ENCODE measurements at regions not wholly inside any gene's neighbourhood (a gene's known extent, or its start where the extent isn't known, plus 50 kb on each side); places are given as distances from the start of the nearest gene placed in this dataset.

DNA sequence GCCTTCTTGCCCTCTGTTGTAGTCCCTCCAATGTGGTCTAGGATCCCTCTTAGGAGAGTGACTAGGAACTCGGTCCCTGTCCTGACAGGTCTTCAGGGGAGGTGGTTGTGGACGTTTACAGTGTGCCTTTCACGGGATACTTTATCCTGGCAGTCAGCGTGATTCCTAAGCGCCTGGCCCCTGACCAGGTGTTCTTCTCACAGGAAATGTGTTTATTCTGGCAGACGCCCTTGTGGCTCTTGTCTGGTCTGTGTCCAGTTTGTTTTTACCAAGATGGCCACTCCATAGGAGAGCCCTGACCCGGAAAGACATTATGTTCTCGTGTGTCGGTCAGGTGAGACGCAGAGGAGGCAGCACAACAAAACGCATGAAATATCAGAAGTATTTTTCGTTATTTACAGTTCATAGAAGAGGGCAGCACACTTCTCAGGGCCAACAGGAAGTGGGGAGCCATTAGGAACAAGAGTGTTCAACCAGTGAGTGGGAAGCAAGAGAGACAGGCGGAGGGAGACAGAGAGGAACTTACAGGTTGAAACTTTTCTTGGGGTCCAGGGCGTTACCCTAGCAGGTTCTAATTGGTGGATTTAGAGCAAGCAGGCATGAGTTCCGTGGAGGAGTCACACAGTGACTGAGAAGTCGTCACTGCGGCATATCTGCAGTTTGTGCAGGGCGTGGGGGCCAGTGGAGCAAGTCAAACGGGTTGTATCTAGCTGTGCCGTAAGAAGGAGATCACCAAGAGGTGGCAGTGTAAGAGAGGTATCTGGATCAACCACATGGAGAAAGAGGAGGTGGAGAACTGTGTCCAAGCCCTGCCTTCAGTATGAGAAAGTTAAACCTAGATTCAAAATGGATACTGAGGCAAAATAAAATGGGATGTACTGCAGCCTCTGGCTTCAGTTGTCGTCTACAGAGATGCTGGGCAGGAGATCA lies 412.9 kb downstream of the ZSWIM6 start:
- no peak for DNase-seq

DNA sequence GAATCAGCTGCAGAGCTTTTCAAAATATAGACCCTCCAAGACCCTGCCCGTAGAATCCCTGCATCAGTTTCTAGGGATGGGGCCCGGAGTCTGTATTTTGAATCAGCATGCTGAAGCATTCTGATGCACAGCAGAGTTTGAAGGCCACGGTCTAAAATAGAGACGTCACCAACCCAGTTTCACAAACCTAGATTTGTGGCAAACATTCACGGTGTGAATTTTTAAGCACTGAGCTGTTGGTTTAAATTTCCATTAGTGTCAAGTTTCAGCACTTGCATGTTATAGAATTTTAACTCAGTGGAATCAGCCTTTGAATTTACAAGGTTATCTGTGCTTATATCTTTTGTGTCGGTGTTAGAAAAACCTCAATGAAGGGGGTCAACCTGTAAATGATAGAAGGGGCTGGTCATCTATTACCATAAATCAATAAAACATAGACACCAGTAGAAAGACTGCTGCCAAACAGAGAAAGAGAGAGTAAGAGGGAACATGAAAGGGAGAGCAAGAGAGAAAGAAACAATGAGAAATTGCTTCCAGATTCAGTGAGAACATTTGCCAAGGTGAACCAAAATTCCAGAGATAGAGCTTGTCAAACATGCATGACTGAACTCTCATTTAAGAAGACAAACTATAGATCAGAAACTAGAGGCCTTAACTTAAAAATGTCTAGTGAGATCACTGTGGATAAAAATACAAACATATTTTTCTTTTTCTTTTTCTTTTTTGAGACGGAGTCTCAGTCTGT lies 414.9 kb downstream of the ZSWIM6 start:
- no peak for DNase-seq

DNA sequence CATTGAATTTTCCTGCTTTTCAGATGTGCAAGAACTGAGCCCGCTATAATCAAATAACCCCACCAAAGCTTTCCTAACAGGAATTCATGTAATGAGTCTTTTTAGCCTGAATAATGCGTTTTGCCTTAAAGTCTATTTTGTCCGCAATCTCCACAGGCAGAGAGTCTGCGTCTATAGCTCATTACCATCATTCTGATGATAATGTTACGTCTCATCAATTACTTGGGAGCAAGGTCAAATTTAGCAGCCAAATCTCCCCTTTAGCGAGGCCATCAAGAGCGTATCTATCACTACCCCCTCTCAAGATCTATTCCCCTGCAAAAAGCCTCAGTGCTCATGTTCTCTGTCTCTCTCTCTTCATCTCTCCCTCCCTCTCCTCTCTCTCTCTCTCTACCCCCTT lies 416.1 kb downstream of the ZSWIM6 start:
- DNase-seq: no peak

DNA sequence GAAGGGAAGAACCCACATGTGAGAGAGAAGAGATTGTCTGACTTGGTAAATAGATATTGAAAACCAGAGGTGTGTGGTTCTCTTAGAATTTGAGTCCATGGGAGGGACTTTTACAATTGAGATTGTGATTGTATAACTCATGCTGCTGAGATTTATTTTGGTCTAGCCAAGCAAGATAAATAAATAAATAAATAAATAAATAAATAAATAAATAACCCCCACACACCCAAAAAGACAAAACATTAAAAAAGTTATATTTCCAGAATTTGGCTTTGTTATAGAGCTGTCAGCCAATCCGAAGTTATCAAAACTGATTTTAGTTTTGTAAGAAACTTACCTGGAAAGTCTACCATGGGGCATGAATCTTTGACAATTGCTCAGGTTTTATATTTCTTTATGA lies 416.6 kb downstream of the ZSWIM6 start:
- no peak for DNase-seq

DNA sequence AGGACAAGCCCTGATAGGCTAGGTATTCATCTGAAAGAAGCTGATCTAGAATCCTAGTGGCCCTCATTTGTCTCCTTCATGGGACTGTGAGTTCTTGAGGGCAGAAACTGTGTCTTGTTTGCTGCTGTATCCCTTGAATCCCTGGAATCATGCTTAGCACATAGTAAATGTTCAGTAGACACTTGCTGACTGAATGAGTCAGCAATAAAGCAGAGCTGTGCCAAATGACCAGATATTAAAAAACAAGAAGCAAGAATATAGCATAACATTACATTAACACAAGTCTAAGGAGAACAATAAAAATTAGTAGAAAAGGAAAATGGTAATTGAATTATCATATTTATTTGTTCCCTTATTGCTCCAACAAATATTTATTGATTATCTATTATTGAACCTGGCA lies 420.5 kb downstream of the ZSWIM6 start:
- no peak for DNase-seq

DNA sequence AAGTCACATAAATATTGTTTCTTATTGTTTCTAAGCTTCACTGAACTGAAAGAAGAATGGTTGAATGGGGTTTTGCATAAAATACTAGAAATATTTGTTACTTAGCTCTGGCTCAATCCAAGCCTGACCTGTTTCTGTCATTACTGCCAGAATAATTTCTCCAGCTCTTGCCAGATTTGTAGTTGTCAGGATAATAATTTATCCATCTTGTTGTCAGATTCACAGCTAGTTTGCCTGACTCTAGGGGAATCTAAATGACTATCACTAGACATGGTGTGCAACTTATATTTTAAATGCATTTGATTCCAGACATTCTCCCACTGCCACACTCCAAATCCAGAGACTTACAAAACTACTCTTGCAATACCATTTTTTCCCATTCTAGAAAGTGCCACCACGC lies 422.7 kb downstream of the ZSWIM6 start:
- DNase-seq: no peak

DNA sequence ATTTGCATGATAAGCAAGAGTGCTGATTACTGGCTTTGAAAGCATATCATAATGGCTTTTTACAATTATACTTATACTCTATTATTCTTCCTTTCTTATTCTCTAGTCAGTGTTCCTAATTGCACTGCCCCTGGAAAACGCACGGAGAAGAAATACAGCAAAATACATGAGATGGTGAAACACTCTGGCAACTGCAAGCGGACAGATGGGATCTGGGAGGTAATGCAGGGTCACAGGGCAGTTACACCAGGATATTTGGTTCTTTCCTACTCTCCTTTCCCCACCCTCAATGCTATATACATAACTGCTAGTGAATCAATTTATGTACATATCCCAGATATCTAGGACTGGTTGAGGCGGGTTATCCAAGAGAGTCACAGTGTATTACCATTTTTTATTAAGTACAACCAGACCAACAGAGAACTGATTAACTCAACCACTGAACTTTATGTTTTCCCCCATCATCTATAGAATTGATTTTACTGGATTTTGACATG lies 423.7 kb downstream of the ZSWIM6 start:
- DNase-seq: no peak

DNA sequence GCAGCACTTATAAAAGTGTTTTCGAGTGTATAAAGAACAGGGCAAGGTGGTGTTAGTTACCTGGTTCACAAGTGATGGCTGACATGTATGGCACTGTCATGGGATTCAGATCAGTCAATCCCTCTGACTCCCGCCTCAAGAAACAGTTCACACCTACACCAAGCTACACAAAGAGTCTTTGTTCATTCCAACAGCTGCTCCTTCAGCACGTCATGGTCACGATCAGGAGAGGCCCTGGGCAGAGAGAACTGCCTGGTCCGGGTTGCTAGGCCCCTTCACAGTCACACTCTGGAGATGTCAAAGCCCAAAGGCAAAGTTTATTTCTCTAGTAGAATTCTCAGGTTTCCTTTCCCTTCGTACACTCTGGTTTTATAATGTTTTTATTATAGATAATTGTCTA lies 426.7 kb downstream of the ZSWIM6 start:
- no peak for DNase-seq

DNA sequence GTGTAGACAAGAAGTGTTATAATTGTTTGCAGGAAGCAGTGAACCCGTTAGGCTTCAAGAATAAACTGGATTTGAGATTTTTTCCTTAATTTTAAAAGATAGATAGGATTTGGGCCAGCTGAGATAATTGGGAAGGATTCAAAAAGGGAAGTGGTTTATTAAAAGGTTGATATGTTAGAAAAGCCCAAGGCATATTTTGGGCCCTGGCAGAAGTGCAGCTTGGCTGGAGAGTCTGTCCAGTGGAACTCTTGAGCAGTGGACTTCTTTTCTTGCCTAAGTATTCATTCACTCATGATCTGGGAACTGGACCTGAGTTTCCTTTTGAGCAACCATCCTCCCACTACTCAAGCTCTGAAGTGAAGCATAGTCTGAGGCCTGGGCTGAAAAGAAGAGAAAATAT lies 433.4 kb downstream of the ZSWIM6 start:
- DNase-seq: no peak

DNA sequence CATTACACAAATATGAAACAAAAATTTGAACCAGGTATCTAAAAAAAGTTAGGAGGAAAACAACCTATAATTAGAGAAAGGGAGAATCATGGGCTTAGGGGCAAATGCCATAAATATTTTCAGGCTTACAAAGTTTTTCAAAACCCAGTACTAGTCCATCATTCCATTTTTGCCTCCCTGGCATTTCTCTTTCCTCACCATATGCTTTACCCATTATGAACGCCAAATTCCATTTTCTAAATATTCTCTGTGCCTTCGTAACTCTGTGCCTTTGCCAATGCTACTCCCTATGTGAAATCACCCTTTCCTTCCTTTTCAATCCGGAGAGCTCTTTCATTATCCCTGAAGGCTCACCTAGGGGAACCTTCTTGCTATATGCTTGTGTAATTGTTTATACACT lies 434.1 kb downstream of the ZSWIM6 start:
- no peak for DNase-seq

DNA sequence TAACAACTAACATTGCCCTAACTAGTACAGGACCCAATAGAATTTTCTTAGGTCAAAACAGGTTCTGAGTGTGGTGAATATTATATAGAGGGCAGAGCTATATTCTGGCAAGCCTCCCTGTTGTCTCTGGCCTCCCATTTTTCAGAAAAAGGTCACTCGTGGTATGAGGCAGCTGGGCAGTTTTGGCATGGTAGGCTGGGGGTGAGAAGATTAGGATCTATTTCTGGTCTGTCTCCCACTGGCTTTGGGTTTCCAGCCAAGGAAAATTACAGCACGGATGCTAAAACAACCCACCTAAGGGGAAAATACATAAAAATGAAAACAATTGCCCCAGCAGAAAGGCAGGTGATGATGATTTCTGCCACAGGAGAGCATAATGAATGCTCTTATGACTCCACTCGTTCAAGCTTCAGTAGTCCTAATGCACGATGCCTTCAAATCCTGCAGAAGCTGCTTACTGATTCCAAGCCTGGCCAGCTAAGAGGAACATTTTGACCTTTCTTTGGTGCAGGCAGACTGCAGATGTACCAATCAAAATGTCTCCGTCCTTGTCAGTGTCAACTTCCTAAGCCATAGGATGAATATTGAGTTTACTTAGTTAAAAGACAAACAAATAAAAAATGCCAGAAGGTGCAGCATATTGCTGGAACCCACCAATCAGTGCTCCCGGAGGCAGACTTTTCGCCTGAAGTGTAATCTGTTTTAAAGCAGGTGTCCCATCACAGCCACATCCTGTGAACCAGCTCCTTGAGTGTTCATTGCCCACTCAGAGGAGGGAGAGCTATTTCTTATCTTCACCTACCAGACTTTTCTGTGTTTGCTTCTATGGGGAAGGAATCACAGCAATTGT lies 435.4 kb downstream of the ZSWIM6 start:
- no peak for DNase-seq

DNA sequence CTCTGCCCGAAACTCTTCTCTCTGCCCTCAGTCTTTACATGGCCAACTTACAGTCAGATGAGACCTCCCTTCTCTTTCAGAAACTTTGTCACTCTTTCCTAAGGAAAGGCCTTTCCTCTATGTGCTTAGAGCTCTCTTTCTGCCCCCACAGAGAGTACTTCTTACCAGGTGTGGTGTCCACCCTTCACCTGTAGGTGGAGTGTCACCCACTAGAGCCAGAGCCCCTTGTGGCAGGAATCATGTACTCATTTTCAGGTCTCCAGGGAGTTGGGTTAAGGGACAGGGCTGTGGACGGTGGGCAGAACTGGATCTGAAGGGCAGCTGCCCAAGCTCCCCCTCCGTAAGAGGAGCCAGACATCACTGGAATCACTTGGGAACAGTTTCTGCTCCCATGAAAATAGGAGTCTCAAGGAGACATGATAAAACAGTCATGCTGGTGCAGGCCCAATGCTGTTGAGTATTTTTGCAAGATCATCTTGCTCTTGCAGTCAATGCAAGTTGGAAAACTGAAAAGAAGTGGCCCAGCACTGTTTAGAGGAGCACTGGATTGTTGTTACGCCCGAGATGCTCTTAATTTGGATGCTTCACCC lies 436.7 kb downstream of the ZSWIM6 start:
- DNase-seq: no peak

DNA sequence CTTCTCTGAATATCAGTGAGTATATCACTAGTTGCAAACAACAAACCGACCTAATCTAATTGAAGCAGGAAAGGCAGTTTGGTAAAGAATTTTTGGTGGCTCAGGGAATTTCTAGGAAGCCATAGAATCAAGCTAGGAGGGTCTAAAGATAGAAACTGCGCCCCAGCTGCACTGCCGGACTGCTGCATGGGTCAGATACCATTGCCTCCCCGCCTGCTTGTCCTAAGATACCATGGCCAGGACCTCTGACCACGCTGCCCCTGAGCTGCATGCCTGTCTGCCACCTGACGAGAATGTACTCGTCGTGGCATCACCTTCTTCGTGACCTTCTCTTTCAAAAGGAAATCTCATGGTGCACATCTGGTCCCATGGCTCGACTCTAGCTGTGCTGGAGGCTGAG lies 439.0 kb downstream of the ZSWIM6 start:
- no peak for DNase-seq

DNA sequence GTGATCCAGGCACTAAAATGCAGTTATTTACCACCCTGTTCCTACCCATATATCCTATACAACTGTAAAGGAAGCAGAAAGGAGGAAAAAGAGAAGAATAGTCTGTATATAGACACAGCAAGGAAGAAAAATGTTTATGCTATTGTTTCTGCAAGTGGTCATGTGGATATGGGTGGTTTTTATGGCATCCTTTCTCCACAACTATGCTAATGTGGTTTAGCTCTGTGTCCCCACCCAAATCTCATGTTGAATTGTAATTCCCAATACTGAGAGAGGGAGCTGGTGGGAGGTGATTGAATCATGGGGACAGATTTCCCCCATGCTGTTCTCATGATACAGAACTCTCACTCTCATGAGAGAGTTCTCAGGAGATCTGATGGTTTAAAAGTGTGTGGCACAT lies 439.8 kb downstream of the ZSWIM6 start:
- DNase-seq: no peak

DNA sequence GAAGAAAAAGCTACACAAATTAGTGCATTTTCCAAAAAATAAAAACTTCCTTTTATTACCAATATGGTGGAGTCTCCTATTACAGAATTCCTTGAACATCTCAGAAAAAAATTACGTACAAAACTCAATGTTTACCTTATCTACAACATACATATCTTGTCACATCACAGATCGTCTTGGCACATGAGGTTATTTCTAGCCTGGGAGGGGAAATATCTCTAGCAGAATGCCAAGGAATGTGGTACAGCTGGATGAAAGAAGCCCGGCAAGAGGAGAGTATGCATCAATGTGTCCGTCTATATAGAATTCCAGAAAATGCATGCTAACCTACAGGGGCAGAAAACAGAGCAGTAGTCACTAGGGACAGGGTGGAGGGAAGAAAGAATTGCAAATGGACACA lies 443.8 kb downstream of the ZSWIM6 start:
- DNase-seq: no peak

DNA sequence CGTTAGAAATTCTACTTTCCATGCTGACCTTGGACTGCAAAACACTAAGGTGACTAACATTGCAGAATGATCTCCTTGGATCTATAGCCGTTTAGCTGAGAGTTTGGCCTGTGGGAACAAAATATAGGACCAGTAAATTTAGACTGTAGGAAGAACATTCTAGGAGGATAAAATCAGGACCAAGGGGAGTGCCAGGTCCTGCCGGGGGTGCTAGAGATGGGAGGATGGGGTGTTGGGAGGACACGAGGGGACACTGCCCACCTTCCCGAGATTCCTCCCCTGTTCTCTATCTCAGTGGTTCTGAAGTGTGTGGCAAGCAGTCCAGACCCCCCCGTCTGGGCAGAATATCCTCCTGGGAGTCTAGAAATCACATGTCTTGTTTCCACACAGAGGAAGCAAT lies 445.2 kb downstream of the ZSWIM6 start:
- DNase-seq: no peak

DNA sequence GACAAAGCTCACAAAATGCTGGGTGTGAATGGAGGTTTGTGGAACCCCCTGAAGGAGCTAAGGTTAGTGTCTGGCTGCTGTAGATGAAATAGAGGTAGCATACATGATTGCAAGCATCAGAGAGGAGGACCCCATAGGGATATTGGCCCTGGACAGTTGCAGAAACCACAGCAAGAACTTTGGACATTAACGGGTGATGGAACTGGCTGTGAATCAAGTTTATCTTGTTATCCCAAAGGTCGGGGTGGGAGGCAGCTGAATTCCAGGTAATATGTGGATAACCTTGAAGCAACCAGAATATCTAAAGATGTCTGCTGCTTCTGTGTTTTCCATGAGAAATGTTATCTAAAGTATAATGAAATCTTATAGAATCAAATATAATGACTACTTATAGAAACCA lies 447.7 kb downstream of the ZSWIM6 start:
- no peak for DNase-seq

DNA sequence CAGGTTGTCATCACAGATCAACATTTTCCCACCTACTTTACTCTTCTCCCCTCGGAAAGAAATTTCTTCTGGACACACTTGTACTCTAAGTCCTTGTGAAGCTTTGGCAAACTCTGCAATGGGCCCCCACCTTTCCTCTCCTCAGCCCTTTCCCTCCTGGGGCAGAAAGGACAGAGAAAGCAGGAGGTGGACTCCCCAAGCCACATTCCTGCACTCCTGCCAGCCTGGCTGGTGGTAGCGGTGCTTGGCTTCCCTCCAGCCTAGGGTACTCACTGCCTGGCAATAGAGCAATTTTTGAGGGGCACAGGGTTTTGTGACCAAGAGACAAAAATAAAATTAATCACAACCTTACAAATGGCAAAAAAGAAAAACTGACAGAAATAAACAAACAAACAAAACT lies 451.4 kb downstream of the ZSWIM6 start:
- DNase-seq: no peak

DNA sequence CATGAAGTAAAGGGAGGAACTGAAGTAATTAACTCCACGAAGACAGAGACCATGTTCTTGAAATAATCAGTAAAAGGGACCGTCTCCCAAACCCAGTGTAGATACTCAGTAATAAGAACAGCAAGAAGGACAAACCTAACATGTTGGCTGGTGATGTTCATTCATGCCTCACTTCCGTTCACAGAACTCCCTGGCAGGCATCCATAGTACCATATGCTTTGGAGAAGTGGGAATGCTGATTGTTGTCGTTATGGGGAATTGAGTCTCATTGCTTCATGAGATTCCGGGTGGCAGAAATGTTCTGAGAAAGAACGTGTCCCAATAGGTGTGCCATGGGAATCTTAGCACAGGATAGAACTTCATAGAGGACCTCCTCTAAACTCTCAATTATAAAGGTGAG lies 452.3 kb downstream of the ZSWIM6 start:
- DNase-seq: no peak

DNA sequence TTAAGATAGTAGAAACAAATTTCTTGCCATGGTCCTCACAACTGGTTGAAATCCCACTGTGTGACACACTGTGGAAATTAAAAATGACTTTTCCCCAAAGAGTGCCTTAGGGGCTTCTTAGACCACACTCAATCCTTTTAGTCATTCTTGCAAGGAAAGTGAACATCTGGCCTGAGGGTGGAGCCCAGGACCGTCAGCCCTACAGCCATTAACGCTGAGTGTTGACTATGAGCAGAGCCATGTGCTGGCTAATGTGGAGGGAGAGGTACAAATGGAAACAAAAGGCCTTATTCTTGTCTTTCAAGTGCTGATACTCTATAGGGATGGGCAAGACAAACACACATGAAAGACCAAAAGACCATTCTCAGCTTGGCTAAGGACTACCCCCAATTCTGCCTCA lies 456.5 kb downstream of the ZSWIM6 start:
- no peak for DNase-seq

DNA sequence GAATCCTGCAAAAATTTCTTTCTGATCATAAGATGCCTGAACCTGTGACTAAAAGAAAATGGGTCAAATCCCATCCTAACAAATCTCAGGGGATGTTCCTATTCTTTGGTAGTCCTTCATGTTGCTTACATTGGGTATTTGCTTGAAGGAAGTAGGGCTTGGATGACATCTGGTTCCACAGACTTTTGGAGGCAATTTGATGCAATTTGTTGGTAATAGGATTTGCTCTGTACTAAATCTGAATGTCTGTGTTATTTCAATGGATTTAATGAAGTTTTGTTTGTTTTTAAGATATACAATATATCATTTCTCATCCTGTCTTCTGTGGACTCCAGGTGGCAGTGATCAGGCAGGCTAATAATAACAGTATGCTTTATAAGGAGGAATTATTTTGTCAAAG lies 457.9 kb downstream of the ZSWIM6 start:
- no peak for DNase-seq

DNA sequence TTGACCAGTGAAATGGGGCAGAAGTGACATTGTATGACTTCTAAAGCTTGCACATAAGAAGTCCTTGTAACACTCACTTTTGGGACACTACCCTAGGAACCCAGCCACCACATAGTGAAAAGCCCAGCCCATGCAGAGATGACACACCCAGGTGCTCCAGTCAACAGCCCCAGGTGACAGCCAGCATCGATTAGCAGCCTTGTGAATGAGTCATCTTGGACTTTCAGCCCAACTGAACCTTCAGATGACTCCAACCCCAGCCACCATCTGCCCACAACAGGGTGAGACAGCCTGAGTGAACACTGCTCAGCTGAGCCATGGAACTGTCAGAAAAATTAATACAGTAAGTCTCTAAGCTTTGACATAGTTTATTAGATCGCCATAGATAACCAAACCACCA lies 458.6 kb downstream of the ZSWIM6 start:
- no peak for DNase-seq

DNA sequence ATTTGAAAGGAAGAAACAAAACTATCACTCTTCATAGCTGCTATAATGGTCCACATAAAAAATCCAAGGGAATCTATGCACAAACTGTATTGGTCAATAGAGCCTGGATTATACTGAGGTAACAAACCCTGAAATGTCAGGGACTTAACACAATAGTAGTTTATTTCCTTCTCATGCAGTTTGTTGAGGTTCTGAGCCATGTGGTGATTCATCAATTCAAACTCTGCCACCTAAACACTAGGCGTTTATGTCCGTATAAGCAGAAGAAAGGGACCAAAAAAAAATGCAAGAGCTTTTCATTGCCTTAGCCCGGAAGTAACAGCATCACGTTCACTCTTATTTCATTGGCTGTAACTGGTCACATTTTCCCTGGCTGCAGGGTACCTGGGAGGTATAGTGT lies 464.7 kb downstream of the ZSWIM6 start:
- no peak for DNase-seq

Data from NCI-H187 (cell line).